Coronary artery (tissue), 2 donors: ENCODE measurements at regions not wholly inside any gene's neighbourhood (a gene's known extent, or its start where the extent isn't known, plus 50 kb on each side); places are given as distances from the start of the nearest gene placed in this dataset.

Source experiments
- DNase-seq: peaks from one replicate; pipeline ENCODE4 v3.0.0-alpha.2; 2017; ENCODE audit warnings: low spot score
- H3K27ac ChIP-seq, 2 donors: fragments of 200-600 bp; sonication (generic); one replicate each; pipeline ENCODE4 v1.5.1; 2016 to 2019
- H3K4me3 ChIP-seq: fragments of 200-600 bp; sonication (generic); 2 replicates; pipeline ENCODE4 v1.5.1; 2016; ENCODE audit warnings: mild to moderate bottlenecking, moderate library complexity
- CTCF ChIP-seq: fragments of 200-600 bp; sonication (generic); IDR thresholded peaks from one replicate; pipeline ENCODE4 v1.5.1; 2019; ENCODE audit warnings: antibody characterized with exemption

- Histone ChIP-seq H3K27ac (no peak overlapping the region), H3K4me3 (no peak overlapping the region)
- TF ChIP-seq CTCF, result no peak
- DNase-seq, result peak; percentile 35
Observed at GRCh38 chr3:134085034-134085775, 55.5 kb upstream of the SLCO2A1 start.

GRCh38 chr3:134084242-134084950, 54.7 kb upstream of the SLCO2A1 start:
- peak; percentile 17 for DNase-seq
- no peak for TF ChIP-seq CTCF
- Histone ChIP-seq H3K4me3 (no peak overlapping the region), H3K27ac (no peak overlapping the region)

- Histone ChIP-seq H3K4me3 (no peak overlapping the region), H3K27ac (no peak overlapping the region)
- TF ChIP-seq CTCF, result no peak
- DNase-seq, result peak; percentile 68
Observed at GRCh38 chr3:134083626-134084241, 54.0 kb upstream of the SLCO2A1 start.

- TF ChIP-seq CTCF, result no peak
- H3K4me3 ChIP-seq, result no peak overlapping the region
- no peak overlapping the region for H3K27ac ChIP-seq
- no peak for DNase-seq
Observed at GRCh38 chr3:134083008-134083407, 53.3 kb upstream of the SLCO2A1 start.

- no peak overlapping the region for H3K27ac ChIP-seq
- DNase-seq, result peak; percentile 40
- TF ChIP-seq CTCF, result no peak
- H3K4me3 ChIP-seq, result no peak overlapping the region
Observed at GRCh38 chr3:134082582-134082981, 52.9 kb upstream of the SLCO2A1 start.

GRCh38 chr3:134081211-134081610, 51.5 kb upstream of the SLCO2A1 start:
- Histone ChIP-seq H3K4me3 (no peak overlapping the region), H3K27ac (no peak overlapping the region)
- no peak for DNase-seq
- no peak for TF ChIP-seq CTCF
